GM21515 (cell line): ENCODE measurements at regions not wholly inside any gene's neighbourhood (a gene's known extent, or its start where the extent isn't known, plus 50 kb on each side); places are given as distances from the start of the nearest gene placed in this dataset.
A peak's percentile ranks its signal among the peaks of the same experiment; 100 is the strongest.

Source experiments
- ATAC-seq: cut with Tn5 transposase; IDR thresholded peaks from one replicate; pipeline ENCODE4 v1.9.1; 2021; ENCODE audit not compliant: unreplicated experiment

GRCh38 chr5:124477577-124477976 lies 268.9 kb downstream of the ZNF608 start:
- no peak for ATAC-seq

DNA sequence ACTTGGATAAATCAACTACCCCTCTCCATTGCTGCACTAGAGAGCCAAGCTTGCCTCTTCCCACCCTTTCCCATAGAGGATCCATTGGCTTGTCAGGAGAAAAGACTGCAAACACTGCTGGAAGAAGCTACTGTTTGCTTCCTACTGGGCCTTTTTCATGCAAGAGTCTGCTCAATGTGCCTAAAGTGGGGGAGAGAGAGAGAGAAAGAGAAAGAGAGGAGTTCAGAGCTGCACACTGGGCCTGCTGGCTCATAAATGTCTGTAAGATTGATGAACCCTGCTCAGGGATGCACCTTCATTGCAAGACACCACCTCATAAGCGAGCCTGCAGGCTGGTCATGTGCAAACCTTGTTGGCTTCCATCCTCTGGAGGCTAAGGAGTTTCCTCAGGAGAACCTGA lies 269.4 kb downstream of the ZNF608 start:
- ATAC-seq = no peak

DNA sequence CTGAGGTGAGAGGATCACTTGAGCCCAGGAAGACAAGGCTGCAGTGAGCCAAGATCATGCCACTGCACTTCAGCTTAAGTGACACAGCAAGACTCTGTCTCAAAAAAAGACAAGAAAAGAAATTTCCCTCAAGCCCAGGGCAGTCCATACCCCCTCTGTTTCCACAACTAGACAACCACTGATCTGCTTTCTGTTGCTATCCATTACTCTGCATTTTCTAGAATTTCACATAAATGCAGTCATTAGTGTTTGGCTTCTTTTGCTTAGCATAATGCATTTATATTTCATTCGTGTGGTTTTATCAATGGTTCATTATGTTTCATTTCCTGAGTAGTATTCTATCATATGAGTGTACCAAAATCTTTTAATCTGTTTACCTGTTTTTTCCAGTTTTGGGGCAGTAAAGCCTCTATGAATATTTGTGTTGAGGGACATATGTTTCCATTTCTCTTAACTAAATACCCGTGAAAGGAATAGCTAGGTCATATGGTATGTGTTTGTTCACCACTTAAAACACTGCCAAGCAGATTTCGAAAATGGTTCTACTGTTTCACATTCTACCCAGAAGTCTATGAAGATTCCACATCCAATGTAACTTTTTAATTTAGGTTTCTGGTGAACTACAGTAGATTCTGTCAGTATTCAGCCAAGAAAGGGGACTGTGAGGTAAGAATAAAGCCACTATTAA lies 271.8 kb downstream of the ZNF608 start:
- ATAC-seq = no peak

DNA sequence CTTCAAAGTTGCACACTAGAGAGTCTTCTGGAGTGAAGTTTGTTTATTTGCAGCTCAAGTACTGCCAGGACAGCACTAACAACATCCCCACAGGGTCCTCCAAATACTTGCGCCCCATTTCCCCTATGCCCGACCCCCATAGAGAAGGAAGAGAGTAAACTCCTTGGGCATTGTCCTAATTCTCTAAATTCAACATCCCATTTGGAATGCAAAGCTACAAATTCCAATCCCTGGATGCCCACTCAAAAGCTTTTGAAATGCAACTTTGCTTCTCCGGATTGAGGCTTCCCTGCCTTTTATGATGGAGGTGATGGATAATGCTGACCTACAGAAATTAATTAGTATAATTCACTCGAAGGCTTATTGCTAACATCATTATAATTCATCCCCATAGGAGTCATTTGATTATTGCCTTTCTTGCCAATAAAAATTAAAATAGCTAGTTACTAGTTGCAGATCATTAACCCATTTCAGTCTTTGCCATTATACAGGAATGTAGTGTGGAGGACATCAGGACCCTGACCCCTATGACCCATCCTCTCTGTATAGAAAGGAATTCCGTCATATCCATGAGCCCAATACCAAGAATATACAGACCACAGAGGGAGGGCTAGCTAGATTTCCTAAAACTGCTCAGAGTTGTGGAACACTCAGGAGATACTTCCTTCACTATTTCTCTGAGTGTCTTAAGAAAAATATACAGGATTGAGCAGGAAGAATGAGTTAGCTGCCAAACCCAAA lies 277.6 kb downstream of the ZNF608 start:
- no peak for ATAC-seq

GRCh38 chr5:124467745-124468144 lies 278.7 kb downstream of the ZNF608 start:
- no peak for ATAC-seq

GRCh38 chr5:124466011-124466410 lies 280.4 kb downstream of the ZNF608 start:
- no peak for ATAC-seq

GRCh38 chr5:124463851-124464250 lies 282.6 kb downstream of the ZNF608 start:
- ATAC-seq = no peak

DNA sequence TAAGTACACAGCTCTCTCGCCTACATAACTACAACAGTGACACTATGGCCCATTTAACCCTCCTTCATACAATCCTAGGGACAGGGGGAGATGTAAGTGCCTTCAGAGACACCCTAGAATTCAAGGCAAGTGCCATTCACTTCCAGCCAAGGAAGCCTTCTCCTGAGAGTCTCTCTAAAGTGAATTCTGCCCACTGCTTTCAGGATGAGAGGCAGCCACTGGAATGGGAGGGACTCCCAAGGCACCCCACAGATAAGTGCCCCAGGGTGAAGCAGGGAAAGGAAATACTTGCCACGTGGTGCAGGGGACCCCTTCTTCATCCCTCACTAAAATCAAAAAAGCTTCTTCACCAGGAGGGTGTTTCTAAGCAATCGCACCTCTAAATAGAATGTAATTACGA lies 283.7 kb downstream of the ZNF608 start:
- no peak for ATAC-seq

DNA sequence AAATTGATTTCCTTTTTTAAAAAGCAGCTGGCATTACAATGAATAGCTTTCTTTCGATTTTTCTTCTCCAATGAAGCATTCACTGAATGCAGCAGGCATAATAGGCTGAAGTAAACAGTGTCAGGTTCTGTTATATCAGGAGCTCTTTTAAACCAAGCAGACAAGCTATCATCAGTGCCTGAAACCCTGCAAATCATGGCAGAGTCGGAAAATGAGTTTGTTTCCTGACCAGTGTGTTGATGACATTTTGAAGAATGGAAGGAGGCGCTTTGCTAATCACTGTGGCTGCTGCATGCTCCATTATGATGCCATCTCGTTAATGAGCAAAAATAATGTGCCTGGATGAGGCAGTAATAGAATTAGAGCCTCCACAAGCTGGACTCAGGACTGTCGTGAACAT lies 284.5 kb downstream of the ZNF608 start:
- no peak for ATAC-seq

- ATAC-seq = no peak
Observed at GRCh38 chr5:124461157-124461556, 285.3 kb downstream of the ZNF608 start.

GRCh38 chr5:124460642-124461041 lies 285.8 kb downstream of the ZNF608 start:
- ATAC-seq = no peak

DNA sequence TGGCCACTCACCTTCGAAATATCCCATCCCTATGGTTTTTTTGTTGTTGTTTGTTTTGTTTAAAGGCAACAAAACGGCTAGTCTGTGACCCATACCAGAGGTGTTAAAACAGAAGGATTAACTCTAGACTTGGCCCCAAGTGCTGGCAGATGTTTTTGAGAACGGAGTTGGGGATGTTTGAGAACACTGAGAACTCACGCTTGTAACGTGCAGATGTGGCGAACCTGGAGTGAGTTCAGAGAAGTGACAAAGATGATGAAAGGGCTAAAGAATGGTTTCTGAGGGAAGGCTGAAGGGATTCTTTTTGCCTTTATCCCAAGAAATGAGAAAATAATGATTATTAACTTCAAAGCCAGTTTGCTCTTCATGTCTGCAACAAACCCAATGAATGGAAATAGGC lies 286.5 kb downstream of the ZNF608 start:
- ATAC-seq = no peak

DNA sequence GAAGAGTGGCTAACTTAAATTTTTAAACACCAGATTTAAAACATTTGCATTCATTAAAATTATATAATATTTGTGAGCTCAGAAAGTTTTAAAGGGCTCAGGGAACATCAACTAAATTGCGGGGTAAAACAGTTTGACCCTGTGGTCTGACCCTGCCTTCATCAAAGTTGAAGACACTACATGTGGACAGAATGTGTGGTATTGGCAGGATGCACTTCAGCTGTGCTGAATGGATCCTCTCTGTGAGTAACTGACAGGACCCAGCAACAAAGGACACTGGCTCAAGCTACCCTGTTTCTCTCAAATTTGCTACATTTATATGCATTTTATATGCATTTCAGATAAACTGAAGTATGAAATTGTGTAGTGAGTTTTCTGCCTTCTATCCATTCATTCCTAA lies 288.5 kb downstream of the ZNF608 start:
- ATAC-seq = no peak

DNA sequence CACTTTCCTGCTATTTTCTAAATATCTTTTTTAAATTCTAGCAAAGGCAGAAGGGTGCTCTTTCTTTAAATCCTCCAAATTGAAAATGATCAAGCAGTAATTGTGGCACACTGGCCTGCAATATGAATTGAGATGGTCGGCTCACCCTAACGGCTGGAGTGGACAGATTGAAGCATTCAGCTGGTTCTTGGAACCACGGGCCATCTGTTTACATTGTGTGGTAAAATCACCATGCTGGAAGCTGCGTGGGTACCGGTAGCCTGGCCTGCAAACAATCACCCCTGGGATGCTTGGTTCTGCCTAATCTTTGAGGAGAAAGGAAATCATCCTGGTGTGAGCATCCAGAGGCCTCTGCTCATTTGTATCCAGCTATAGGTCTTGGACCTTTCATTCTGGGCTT lies 289.3 kb downstream of the ZNF608 start:
- no peak for ATAC-seq

DNA sequence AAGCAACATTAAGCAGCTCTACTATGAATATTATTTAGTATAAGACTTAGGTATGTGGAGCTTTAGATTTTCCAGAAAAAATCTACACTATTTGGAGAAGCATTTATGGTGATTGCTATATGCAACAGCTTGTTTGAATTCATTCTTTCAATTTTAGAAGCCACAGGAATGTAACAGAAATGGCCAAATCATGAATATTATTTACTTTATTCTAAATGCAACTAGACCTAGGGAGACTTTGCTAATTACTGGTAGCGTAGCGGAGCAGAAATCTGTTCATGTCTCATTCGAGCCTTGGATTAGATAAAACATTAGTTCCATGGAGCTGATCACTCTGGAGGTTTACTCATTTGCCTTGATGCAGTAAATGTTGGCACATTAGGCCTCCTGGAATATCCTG lies 290.2 kb downstream of the ZNF608 start:
- ATAC-seq = no peak

GRCh38 chr5:124454081-124454480 lies 292.4 kb downstream of the ZNF608 start:
- no peak for ATAC-seq

DNA sequence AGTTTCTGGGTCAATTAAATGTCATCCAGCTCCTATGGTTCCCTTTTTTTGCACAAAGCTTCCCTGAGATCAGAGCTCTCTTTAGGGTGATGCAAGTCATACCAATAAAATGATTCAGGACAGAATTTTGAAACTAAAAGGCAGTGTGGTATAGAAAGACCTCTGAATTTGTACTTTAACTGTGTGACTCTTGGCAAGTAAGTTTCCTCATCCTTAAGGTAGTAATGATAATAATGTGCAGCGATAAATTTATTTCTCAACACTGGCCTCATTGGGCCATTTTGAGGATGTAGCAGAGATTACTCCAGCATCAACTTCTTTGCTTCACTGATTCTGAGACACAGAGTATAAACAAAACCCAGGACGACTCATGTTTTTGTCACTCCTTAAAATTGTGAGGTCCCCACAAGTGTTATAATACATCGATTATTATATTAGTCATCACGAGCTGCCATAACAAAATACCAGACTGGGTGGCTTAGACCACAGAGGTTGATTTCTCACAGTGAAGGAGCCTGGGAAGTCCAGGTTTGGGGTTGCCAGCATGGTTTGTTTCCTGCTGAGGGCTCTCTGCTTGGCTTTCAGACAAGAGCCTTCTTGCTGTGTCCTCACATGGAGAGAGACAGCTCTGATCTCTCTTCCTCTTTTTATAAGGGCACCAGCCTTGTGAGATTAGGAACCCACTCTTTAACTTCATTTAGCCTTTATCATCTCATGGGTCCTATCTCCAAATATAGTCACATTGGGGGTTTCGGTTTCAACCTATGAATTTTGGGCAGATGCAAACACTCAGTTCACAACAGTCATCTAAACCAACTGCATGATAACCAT lies 293.0 kb downstream of the ZNF608 start:
- peak; percentile 98 for ATAC-seq

GRCh38 chr5:124452412-124452811 lies 294.0 kb downstream of the ZNF608 start:
- ATAC-seq = no peak

DNA sequence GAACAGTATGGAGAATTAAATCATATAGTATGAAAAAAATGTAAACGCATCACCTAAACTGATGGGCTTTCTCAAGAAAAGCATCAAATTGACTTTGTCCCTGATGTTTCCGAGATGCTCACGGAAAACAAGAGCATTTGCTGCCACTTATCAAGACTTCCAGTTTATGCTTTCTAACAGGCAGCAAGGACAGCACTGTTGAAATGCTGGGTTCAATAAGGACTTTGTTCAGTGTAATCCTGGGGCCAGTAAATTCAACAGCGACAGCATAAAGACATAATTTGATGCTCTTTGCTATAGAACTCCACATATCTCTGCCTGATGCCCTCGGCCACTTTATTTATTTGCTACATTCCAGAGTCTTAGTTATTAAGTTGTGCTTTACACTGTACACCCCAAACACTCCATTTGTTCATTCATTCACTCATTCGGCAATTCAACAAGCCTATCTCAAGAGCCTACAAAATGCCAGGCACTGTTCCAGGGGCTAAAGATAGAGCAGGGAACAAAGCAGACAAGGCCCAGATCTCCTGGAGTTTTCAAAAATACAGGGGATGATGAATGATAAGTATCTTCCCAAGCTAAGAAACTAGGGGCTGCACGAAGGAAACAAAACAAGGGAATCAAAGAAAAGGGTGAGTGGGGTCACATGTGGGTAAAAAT lies 294.6 kb downstream of the ZNF608 start:
- no peak for ATAC-seq

- ATAC-seq = no peak
Observed at GRCh38 chr5:124446120-124446519, 300.3 kb downstream of the ZNF608 start.

- no peak for ATAC-seq
Observed at GRCh38 chr5:124445070-124445619, 301.3 kb downstream of the ZNF608 start.
